SK-N-SH treated with all-trans-retinoic acid at 6 μM for 48 hours (cell line): ENCODE measurements at regions not wholly inside any gene's neighbourhood (a gene's known extent, or its start where the extent isn't known, plus 50 kb on each side); places are given as distances from the start of the nearest gene placed in this dataset.

Experiments
- GLIS3 ChIP-seq: fragments of 250-450 bp; sonication (Bioruptor Pico); IDR thresholded peaks from 2 replicates; pipeline ENCODE4 v1.5.0; 2020; ENCODE audit warnings: mild to moderate bottlenecking, moderate library complexity
- PPARA ChIP-seq: fragments of 250-450 bp; sonication (Bioruptor Pico); IDR thresholded peaks from 2 replicates; pipeline ENCODE4 v1.5.0; 2020; ENCODE audit warnings: mild to moderate bottlenecking, borderline replicate concordance
- RARB ChIP-seq: fragments of 250-450 bp; sonication (Bioruptor Pico); IDR thresholded peaks from 2 replicates; pipeline ENCODE4 v1.8.0; 2021; ENCODE audit warnings: mild to moderate bottlenecking, moderate library complexity
- SNAI2 ChIP-seq: fragments of 250-450 bp; sonication (Bioruptor Pico); IDR thresholded peaks from 2 replicates; pipeline ENCODE4 v1.5.0; 2020; ENCODE audit warnings: mild to moderate bottlenecking, moderate library complexity
- TOX ChIP-seq: fragments of 250-450 bp; sonication (Bioruptor Pico); IDR thresholded peaks from 2 replicates; pipeline ENCODE4 v1.8.0; 2021; ENCODE audit warnings: mild to moderate bottlenecking, moderate library complexity, borderline replicate concordance
- ZC3H10 ChIP-seq: fragments of 250-450 bp; sonication (Bioruptor Pico); IDR thresholded peaks from 2 replicates; pipeline ENCODE4 v1.5.1; 2021; ENCODE audit warnings: mild to moderate bottlenecking, moderate library complexity
- ZFP3 ChIP-seq: fragments of 250-450 bp; sonication (Bioruptor Pico); IDR thresholded peaks from 2 replicates; pipeline ENCODE4 v1.5.0; 2020; ENCODE audit warnings: mild to moderate bottlenecking, moderate library complexity
- ZFP30 ChIP-seq: fragments of 450-650 bp; formaldehyde crosslinking; IDR thresholded peaks from 2 replicates; pipeline ENCODE4 v1.5.0; 2022; ENCODE audit warnings: mild to moderate bottlenecking, moderate library complexity
- TF ChIP-seq, protein P1 (sequence below): fragments of 250-450 bp; sonication (Bioruptor Pico); IDR thresholded peaks from 2 replicates; pipeline ENCODE4 v1.5.1; 2020; ENCODE audit warnings: low read depth, mild to moderate bottlenecking, moderate library complexity
- TF ChIP-seq, protein P2 (sequence below): fragments of 250-450 bp; sonication (Bioruptor Pico); IDR thresholded peaks from 2 replicates; pipeline ENCODE4 v1.5.1; 2021; ENCODE audit warnings: mild to moderate bottlenecking, moderate library complexity
- TF ChIP-seq, protein P3 (sequence below): fragments of 250-450 bp; sonication (Bioruptor Pico); IDR thresholded peaks from 2 replicates; pipeline ENCODE4 v1.8.0; 2020; ENCODE audit warnings: mild to moderate bottlenecking, moderate library complexity, borderline replicate concordance

DNA sequence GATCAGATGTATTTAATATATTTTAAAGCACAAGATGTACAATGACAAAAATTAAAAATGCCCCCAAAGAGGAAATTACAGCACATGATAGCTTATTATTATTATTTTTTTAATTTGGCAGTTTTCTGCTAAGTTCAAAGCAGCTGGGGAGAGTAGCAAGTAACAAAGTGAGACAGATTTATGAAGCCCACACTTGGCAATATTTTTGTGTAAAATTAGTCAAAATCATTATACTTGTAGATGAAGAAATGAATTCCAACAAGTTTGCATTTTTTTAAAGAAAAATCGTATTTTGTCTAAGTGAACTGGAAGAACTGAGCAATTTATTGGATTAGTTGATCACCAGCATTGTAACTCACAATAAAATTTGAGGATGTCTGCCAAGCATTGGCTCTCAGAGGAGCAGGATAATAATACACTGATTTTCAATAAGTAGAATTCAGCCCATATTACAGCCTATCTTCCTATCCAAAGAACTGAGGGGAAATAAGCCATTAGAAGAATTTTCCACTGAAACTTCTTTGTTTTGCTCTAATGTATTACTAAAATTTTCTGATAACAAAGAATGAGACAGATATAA, 215.6 kb downstream of the MAP2K6 start:
- TF ChIP-seq, protein P1, sequence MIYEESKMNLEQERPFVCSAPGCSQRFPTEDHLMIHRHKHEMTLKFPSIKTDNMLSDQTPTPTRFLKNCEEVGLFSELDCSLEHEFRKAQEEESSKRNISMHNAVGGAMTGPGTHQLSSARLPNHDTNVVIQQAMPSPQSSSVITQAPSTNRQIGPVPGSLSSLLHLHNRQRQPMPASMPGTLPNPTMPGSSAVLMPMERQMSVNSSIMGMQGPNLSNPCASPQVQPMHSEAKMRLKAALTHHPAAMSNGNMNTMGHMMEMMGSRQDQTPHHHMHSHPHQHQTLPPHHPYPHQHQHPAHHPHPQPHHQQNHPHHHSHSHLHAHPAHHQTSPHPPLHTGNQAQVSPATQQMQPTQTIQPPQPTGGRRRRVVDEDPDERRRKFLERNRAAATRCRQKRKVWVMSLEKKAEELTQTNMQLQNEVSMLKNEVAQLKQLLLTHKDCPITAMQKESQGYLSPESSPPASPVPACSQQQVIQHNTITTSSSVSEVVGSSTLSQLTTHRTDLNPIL, result no peak
- TF ChIP-seq GLIS3 (CRISPR knock-in tag) (no peak), ZC3H10 (CRISPR knock-in tag) (no peak), ZFP3 (CRISPR knock-in tag) (no peak), RARB (CRISPR knock-in tag) (no peak), SNAI2 (CRISPR knock-in tag) (no peak), PPARA (CRISPR knock-in tag) (no peak), ZFP30 (no peak), TOX (CRISPR knock-in tag) (no peak)
- TF ChIP-seq, protein P2, sequence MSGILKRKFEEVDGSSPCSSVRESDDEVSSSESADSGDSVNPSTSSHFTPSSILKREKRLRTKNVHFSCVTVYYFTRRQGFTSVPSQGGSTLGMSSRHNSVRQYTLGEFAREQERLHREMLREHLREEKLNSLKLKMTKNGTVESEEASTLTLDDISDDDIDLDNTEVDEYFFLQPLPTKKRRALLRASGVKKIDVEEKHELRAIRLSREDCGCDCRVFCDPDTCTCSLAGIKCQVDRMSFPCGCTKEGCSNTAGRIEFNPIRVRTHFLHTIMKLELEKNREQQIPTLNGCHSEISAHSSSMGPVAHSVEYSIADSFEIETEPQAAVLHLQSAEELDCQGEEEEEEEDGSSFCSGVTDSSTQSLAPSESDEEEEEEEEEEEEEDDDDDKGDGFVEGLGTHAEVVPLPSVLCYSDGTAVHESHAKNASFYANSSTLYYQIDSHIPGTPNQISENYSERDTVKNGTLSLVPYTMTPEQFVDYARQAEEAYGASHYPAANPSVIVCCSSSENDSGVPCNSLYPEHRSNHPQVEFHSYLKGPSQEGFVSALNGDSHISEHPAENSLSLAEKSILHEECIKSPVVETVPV (CRISPR knock-in tag), result no peak
- TF ChIP-seq, protein P3, sequence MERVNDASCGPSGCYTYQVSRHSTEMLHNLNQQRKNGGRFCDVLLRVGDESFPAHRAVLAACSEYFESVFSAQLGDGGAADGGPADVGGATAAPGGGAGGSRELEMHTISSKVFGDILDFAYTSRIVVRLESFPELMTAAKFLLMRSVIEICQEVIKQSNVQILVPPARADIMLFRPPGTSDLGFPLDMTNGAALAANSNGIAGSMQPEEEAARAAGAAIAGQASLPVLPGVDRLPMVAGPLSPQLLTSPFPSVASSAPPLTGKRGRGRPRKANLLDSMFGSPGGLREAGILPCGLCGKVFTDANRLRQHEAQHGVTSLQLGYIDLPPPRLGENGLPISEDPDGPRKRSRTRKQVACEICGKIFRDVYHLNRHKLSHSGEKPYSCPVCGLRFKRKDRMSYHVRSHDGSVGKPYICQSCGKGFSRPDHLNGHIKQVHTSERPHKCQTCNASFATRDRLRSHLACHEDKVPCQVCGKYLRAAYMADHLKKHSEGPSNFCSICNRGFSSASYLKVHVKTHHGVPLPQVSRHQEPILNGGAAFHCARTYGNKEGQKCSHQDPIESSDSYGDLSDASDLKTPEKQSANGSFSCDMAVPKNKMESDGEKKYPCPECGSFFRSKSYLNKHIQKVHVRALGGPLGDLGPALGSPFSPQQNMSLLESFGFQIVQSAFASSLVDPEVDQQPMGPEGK, result no peak
